ENCODE measurements at regions not wholly inside any gene's neighbourhood (a gene's known extent, or its start where the extent isn't known, plus 50 kb on each side); places are given as distances from the start of the nearest gene placed in this dataset.

DNA sequence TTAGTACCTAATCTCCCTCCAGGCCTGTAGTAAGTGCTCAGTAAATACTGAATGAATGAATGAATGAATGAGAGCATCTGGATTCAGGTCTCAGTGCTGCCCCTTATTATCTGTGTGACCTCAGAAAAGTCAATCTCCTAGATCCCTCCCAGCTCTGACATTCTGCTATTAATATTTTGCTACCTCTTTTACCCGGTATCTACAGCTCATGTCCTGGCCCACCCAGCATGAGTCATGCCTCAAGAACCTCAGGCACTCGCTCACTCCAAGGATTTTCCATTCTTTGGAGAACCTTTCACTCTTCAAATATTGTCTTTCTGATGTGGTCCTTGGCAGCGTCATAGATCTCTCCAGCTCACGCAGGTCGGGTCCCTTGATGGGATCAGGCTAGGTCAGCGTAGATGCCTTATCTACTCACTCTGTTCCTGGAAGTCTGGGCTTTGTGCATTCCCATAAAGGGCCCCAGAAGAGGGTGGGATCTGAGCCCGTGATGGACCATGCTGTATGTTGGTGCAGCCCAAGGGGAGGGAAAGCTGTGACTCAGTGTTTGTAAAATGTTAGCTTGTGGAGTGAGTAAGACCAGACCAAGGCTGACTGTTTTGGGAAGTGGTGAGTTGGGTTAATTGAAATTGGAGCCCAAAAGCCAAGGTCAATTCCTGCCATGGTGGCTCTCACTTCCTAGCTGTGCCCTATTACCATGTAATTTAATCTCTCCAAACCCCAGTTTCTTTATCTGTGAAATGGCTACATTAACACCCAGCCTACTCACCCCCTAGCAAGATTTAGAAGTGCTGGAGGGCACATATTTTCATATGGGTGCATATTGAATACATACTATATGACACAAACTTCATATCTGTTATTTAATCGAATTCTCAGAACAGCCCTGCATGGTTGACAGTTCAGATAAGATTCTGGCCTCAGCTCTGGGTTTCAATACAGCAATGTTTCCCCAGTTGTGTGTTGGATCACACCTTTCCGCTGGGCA, 214.1 kb upstream of the USP24 start:
- Mint-ChIP-seq H3K4me1 (ENCODE audit: unreplicated experiment) (peaks cover 9% of the 10 kb centered on the region), H3K9me3 (ENCODE audit: unreplicated experiment) (no peaks in the 10 kb centered on the region), H3K27ac (ENCODE audit: unreplicated experiment) (no peak overlapping the region), H3K36me3 (ENCODE audit: low read depth, unreplicated experiment) (no peaks in the 10 kb centered on the region), H3K27me3 (ENCODE audit: unreplicated experiment) (peaks cover 1% of the 10 kb centered on the region), H3K4me3 (ENCODE audit: unreplicated experiment) (no peak overlapping the region)
- TF ChIP-seq, protein P1, sequence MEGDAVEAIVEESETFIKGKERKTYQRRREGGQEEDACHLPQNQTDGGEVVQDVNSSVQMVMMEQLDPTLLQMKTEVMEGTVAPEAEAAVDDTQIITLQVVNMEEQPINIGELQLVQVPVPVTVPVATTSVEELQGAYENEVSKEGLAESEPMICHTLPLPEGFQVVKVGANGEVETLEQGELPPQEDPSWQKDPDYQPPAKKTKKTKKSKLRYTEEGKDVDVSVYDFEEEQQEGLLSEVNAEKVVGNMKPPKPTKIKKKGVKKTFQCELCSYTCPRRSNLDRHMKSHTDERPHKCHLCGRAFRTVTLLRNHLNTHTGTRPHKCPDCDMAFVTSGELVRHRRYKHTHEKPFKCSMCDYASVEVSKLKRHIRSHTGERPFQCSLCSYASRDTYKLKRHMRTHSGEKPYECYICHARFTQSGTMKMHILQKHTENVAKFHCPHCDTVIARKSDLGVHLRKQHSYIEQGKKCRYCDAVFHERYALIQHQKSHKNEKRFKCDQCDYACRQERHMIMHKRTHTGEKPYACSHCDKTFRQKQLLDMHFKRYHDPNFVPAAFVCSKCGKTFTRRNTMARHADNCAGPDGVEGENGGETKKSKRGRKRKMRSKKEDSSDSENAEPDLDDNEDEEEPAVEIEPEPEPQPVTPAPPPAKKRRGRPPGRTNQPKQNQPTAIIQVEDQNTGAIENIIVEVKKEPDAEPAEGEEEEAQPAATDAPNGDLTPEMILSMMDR (IDR thresholded peaks at IDR 0.05; ENCODE audit: unreplicated experiment): no peak
- no peak for DNase-seq (ENCODE audit: low spot score)

- Mint-ChIP-seq H3K4me3 (ENCODE audit: unreplicated experiment) (no peak overlapping the region), H3K9me3 (ENCODE audit: unreplicated experiment) (no peaks in the 10 kb centered on the region), H3K27ac (ENCODE audit: unreplicated experiment) (no peak overlapping the region), H3K27me3 (ENCODE audit: unreplicated experiment) (peaks cover 1% of the 10 kb centered on the region), H3K36me3 (ENCODE audit: low read depth, unreplicated experiment) (no peaks in the 10 kb centered on the region), H3K4me1 (ENCODE audit: unreplicated experiment) (peaks cover 9% of the 10 kb centered on the region)
- no peak for DNase-seq (ENCODE audit: low spot score)
- TF ChIP-seq, protein P1 (IDR thresholded peaks at IDR 0.05; ENCODE audit: unreplicated experiment): no peak
Measured at GRCh38 chr1:55428231-55428630, 213.1 kb upstream of the USP24 start.

DNA sequence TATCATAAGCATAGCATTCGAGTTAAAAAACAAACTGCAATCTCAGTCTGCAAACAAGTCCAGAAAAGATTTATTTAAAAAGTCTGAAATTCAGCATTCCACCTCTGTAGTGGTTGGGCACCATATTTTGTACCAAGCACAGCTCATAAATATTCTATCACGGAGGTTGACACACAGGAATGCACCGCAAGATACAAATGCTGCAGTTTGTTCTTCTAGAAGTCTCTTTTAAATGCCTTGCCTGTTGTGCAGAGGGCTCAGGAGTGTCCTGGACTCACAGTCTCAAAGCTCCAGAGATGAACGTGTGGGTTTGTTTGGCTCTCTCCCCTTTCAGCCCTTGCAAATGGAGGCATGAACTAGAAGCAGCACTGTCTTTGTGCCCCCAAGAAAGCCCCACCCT, 212.4 kb upstream of the USP24 start:
- H3K4me3 Mint-ChIP-seq (ENCODE audit: unreplicated experiment): no peak overlapping the region
- no peak overlapping the region for H3K27ac Mint-ChIP-seq (ENCODE audit: unreplicated experiment)
- H3K9me3 Mint-ChIP-seq (ENCODE audit: unreplicated experiment): no peaks in the 10 kb centered on the region
- no peak for DNase-seq (ENCODE audit: low spot score)
- peaks cover 9% of the 10 kb centered on the region for H3K4me1 Mint-ChIP-seq (ENCODE audit: unreplicated experiment)
- TF ChIP-seq, protein P1 (IDR thresholded peaks at IDR 0.05; ENCODE audit: unreplicated experiment): no peak
- peaks cover 1% of the 10 kb centered on the region for H3K27me3 Mint-ChIP-seq (ENCODE audit: unreplicated experiment)
- no peaks in the 10 kb centered on the region for H3K36me3 Mint-ChIP-seq (ENCODE audit: low read depth, unreplicated experiment)

- Mint-ChIP-seq H3K27me3 (ENCODE audit: unreplicated experiment) (no peaks in the 10 kb centered on the region), H3K9me3 (ENCODE audit: unreplicated experiment) (no peaks in the 10 kb centered on the region), H3K4me1 (ENCODE audit: unreplicated experiment) (peaks cover 9% of the 10 kb centered on the region), H3K4me3 (ENCODE audit: unreplicated experiment) (no peak overlapping the region), H3K36me3 (ENCODE audit: low read depth, unreplicated experiment) (no peaks in the 10 kb centered on the region), H3K27ac (ENCODE audit: unreplicated experiment) (no peak overlapping the region)
- TF ChIP-seq, protein P1 (IDR thresholded peaks at IDR 0.05; ENCODE audit: unreplicated experiment): no peak
- DNase-seq (ENCODE audit: low spot score): no peak
Measured at GRCh38 chr1:55426619-55427018, 211.5 kb upstream of the USP24 start.

GRCh38 chr1:55426156-55426555, 211.0 kb upstream of the USP24 start:
- H3K9me3 Mint-ChIP-seq (ENCODE audit: unreplicated experiment): no peaks in the 10 kb centered on the region
- no peak for DNase-seq (ENCODE audit: low spot score)
- H3K4me3 Mint-ChIP-seq (ENCODE audit: unreplicated experiment): no peak overlapping the region
- H3K27ac Mint-ChIP-seq (ENCODE audit: unreplicated experiment): no peak overlapping the region
- no peaks in the 10 kb centered on the region for H3K36me3 Mint-ChIP-seq (ENCODE audit: low read depth, unreplicated experiment)
- no peaks in the 10 kb centered on the region for H3K27me3 Mint-ChIP-seq (ENCODE audit: unreplicated experiment)
- peaks cover 9% of the 10 kb centered on the region for H3K4me1 Mint-ChIP-seq (ENCODE audit: unreplicated experiment)
- TF ChIP-seq, protein P1 (IDR thresholded peaks at IDR 0.05; ENCODE audit: unreplicated experiment): no peak

All from endothelial cell (in vitro differentiated cells).